ENCODE measurements at regions not wholly inside any gene's neighbourhood (a gene's known extent, or its start where the extent isn't known, plus 50 kb on each side); places are given as distances from the start of the nearest gene placed in this dataset.

DNA sequence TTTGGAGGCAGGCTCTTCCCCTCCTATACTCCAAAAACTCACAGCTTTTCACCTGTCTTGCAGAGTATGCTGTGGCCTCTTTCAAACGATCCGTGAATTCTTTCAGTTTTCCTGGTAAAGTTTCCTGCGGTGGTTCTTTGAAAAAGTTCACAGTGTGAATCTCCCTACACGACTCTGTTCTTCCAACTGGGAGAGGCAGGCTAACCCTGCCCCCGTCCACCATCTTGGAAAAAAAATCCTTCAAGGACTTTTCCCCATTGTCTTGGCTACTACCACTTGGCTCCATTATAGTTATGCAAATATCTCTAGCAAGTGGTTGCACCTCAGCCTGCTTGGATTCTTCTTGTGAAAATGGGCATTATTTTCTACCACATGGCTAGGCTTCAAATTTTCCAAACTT is 382.6 kb downstream of the AGTPBP1 start:
- Histone ChIP-seq H2AFZ (ENCODE audit: insufficient read depth, low read depth, low read length, poor library complexity, severe bottlenecking) (no peak overlapping the region), H3K79me2 (ENCODE audit: insufficient read depth, low read length) (no peaks in the 10 kb centered on the region), H3K4me2 (replicated peaks; ENCODE audit: extremely low read depth, low read length, poor library complexity, severe bottlenecking) (no peak overlapping the region), H3K4me1 (ENCODE audit: control insufficient read depth in 1 of 2, insufficient read depth in 2 of 2, low read length in 2 of 2) (no peaks in the 10 kb centered on the region), H3K36me3 (replicated peaks in 1 of 2; ENCODE audit: control insufficient read depth in 1 of 2, insufficient read depth in 2 of 2, low read length in 2 of 2) (no peaks in the 10 kb centered on the region), H3K9me3 (replicated peaks in 1 of 2; ENCODE audit: control insufficient read depth in 1 of 2, insufficient read depth in 1 of 2, low read length in 2 of 2) (peaks cover 5 to 8% of the 10 kb centered on the region in 2 donors), H3K27me3 (ENCODE audit: control insufficient read depth in 2 of 2, insufficient read depth in 2 of 2, low read length in 2 of 2) (no peaks in the 10 kb centered on the region), H3K4me3 (replicated peaks in 1 of 3; ENCODE audit: low read depth in 2 of 3, low read length in 3 of 3) (no peak overlapping the region), H3K27ac (ENCODE audit: low read depth in 1 of 2, low read length in 2 of 2) (no peak overlapping the region), H4K20me1 (ENCODE audit: insufficient read depth, low read length) (no peaks in the 10 kb centered on the region), H3K9ac (ENCODE audit: insufficient read depth, low read length, poor library complexity, severe bottlenecking) (no peak overlapping the region)
- 80% methylated on average over 1 of the region's 5 CpGs for WGBS (ENCODE audit: insufficient coverage)
- intact Hi-C loops (cut with micrococcal nuclease): no loop called here
- Mint-ChIP-seq H3K4me1 (no peaks in the 10 kb centered on the region), H3K36me3 (no peaks in the 10 kb centered on the region), H3K4me3 (no peak overlapping the region), H3K27me3 (ENCODE audit: low read depth in 3 of 3) (peaks cover 1 to 4% (median 2%) of the 10 kb centered on the region in 3 donors), H3K9me3 (peaks cover 2 to 10% (median 4%) of the 10 kb centered on the region in 7 donors), H3K27ac (no peak overlapping the region)
- TF ChIP-seq, protein P1, sequence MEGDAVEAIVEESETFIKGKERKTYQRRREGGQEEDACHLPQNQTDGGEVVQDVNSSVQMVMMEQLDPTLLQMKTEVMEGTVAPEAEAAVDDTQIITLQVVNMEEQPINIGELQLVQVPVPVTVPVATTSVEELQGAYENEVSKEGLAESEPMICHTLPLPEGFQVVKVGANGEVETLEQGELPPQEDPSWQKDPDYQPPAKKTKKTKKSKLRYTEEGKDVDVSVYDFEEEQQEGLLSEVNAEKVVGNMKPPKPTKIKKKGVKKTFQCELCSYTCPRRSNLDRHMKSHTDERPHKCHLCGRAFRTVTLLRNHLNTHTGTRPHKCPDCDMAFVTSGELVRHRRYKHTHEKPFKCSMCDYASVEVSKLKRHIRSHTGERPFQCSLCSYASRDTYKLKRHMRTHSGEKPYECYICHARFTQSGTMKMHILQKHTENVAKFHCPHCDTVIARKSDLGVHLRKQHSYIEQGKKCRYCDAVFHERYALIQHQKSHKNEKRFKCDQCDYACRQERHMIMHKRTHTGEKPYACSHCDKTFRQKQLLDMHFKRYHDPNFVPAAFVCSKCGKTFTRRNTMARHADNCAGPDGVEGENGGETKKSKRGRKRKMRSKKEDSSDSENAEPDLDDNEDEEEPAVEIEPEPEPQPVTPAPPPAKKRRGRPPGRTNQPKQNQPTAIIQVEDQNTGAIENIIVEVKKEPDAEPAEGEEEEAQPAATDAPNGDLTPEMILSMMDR (IDR thresholded peaks at IDR 0.05): no peak
- DNase-seq: no peak

DNA sequence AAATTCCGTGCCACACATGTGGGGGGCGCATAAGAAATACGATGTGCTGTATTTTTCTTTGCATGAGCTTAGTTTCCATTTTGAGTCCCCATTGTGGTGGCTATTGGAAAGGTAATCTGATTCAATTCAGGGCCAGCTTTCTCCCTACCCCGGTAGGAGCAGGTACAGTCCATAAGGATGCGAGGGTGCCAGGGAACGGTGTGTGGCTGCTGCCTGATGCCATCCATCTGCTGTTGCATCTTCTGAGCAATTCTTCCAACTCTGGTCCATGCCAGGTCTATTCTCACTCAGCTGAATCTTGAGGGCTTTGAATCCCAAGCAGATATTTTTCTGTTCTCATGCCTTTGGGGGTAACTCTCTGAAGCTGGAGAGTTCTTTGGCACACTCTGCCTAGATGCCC is 392.7 kb downstream of the AGTPBP1 start:
- Mint-ChIP-seq H3K4me3 (no peak overlapping the region), H3K4me1 (no peaks in the 10 kb centered on the region), H3K27me3 (ENCODE audit: low read depth in 3 of 3) (peaks cover 0 to 6% (median 2%) of the 10 kb centered on the region in 3 donors), H3K9me3 (peaks cover 0 to 11% (median 7%) of the 10 kb centered on the region in 7 donors), H3K36me3 (no peaks in the 10 kb centered on the region), H3K27ac (no peak overlapping the region)
- Histone ChIP-seq H3K36me3 (replicated peaks in 1 of 2; ENCODE audit: control insufficient read depth in 1 of 2, insufficient read depth in 2 of 2, low read length in 2 of 2) (no peaks in the 10 kb centered on the region), H3K4me2 (replicated peaks; ENCODE audit: extremely low read depth, low read length, poor library complexity, severe bottlenecking) (no peak overlapping the region), H2AFZ (ENCODE audit: insufficient read depth, low read depth, low read length, poor library complexity, severe bottlenecking) (no peak overlapping the region), H4K20me1 (ENCODE audit: insufficient read depth, low read length) (no peaks in the 10 kb centered on the region), H3K27ac (ENCODE audit: low read depth in 1 of 2, low read length in 2 of 2) (no peak overlapping the region), H3K9ac (ENCODE audit: insufficient read depth, low read length, poor library complexity, severe bottlenecking) (no peak overlapping the region), H3K4me3 (replicated peaks in 1 of 3; ENCODE audit: low read depth in 2 of 3, low read length in 3 of 3) (no peak overlapping the region), H3K79me2 (ENCODE audit: insufficient read depth, low read length) (no peaks in the 10 kb centered on the region), H3K27me3 (ENCODE audit: control insufficient read depth in 2 of 2, insufficient read depth in 2 of 2, low read length in 2 of 2) (no peaks in the 10 kb centered on the region), H3K9me3 (replicated peaks in 1 of 2; ENCODE audit: control insufficient read depth in 1 of 2, insufficient read depth in 1 of 2, low read length in 2 of 2) (no peaks in the 10 kb centered on the region), H3K4me1 (ENCODE audit: control insufficient read depth in 1 of 2, insufficient read depth in 2 of 2, low read length in 2 of 2) (no peaks in the 10 kb centered on the region)
- 96% methylated on average over 3 of the region's 6 CpGs for WGBS (ENCODE audit: insufficient coverage)
- intact Hi-C loops (cut with micrococcal nuclease): no loop called here
- DNase-seq: no peak
- TF ChIP-seq, protein P1 (IDR thresholded peaks at IDR 0.05): no peak

Measured in CD14-positive monocyte (primary cell).